Natural killer cell (primary cell): ENCODE measurements at regions not wholly inside any gene's neighbourhood (a gene's known extent, or its start where the extent isn't known, plus 50 kb on each side); places are given as distances from the start of the nearest gene placed in this dataset.

ENCODE experiments used
- ATAC-seq, 3 donors: fragments of 150-1000 bp in 2 of 3; fragments of 200-7000 bp in 1 of 3; cut with Tn5 transposase; 1 replicate in 1 of 3; 2 replicates in 2 of 3; pipeline ENCODE4 v1.10.0; 2021; ENCODE audit warnings: mild to moderate bottlenecking in 2 of 3, moderate library complexity in 2 of 3
- DNase-seq, 2 donors: peaks; one replicate each; pipeline versions ENCODE4 v3.0.0 to v3.0.0-alpha.2; 2013 to 2021; ENCODE audit warnings: mixed read lengths in 1 of 2
- H3K27ac ChIP-seq: one replicate; pipeline ENCODE4 v1.5.1; 2013; ENCODE audit warnings: mild to moderate bottlenecking, low read length
- H3K27me3 ChIP-seq: one replicate; pipeline ENCODE4 v1.6.1; 2013; ENCODE audit warnings: low read length; ENCODE audit not compliant: control insufficient read depth, insufficient read depth
- H3K36me3 ChIP-seq: one replicate; pipeline ENCODE4 v1.6.1; 2013; ENCODE audit warnings: low read length; ENCODE audit not compliant: control insufficient read depth, insufficient read depth
- H3K4me1 ChIP-seq: one replicate; pipeline ENCODE4 v1.6.1; 2013; ENCODE audit warnings: low read length; ENCODE audit not compliant: control insufficient read depth, insufficient read depth
- H3K4me3 ChIP-seq: one replicate; pipeline ENCODE4 v1.5.1; 2013; ENCODE audit warnings: low read length
- H3K9me3 ChIP-seq: one replicate; pipeline ENCODE4 v1.6.1; 2013; ENCODE audit warnings: low read length; ENCODE audit not compliant: control insufficient read depth, insufficient read depth
- H3K27ac Mint-ChIP-seq, 2 donors: one replicate each; pipeline ENCODE4 v1.8.0; 2022; ENCODE audit warnings: mild to moderate bottlenecking in 2 of 2, mixed read lengths in 2 of 2, moderate library complexity in 1 of 2
- H3K27me3 Mint-ChIP-seq, 2 donors: one replicate each; pipeline ENCODE4 v1.8.0; 2022; ENCODE audit warnings: low read depth in 2 of 2, mixed read lengths in 2 of 2
- H3K36me3 Mint-ChIP-seq: one replicate; pipeline ENCODE4 v1.8.0; 2022; ENCODE audit warnings: mixed read lengths
- H3K4me1 Mint-ChIP-seq, 2 donors: one replicate each; pipeline ENCODE4 v1.8.0; 2022; ENCODE audit warnings: mixed read lengths in 2 of 2
- H3K4me3 Mint-ChIP-seq: one replicate; pipeline ENCODE4 v1.8.0; 2022; ENCODE audit warnings: mild to moderate bottlenecking, moderate library complexity, mixed read lengths
- H3K9me3 Mint-ChIP-seq, 2 donors: one replicate each; pipeline ENCODE4 v1.8.0; 2022; ENCODE audit warnings: mixed read lengths in 2 of 2
- CTCF ChIP-seq: fragments of 200-600 bp; IDR thresholded peaks from one replicate; pipeline ENCODE4 v1.8.0; 2022; ENCODE audit warnings: antibody characterized with exemption
- WGBS: methylation state at CpG from one replicate; pipeline ENCODE4 v1.1.7; 2013; ENCODE audit warnings: missing lambda C conversion rate; ENCODE audit not compliant: insufficient coverage; 5-methylcytosine and 5-hydroxymethylcytosine counted together
- intact Hi-C: fragments of 100-400 bp; cut with micrococcal nuclease; formaldehyde crosslinking; loops from one replicate; pipeline ENCODE4 v1.14.2; 2022

DNA sequence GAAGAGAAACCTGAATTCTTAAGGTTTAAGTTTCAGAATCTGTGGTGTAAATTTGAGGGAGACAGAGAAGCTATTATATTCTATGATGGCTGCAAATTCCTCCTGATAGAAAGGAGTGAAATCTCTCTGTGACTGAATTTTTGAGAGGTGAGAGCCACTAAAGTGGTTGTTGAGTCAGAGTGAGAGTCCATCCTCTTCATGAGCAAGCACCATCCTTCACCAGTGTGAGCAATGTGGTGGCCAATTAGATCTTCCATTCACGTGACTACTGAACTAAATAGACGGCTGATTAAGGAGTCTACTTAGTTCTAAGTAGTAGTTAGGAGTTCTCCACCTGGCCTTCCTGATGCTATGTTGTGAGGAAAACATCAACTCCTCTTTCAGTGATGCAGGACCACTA lies 147.8 kb upstream of the CCNH start:
- peaks cover 3 to 5% of the 10 kb centered on the region in 2 donors for H3K9me3 Mint-ChIP-seq
- Histone ChIP-seq H3K27me3 (no peaks in the 10 kb centered on the region), H3K4me1 (no peaks in the 10 kb centered on the region), H3K36me3 (no peaks in the 10 kb centered on the region), H3K4me3 (no peak overlapping the region), H3K9me3 (no peaks in the 10 kb centered on the region), H3K27ac (no peak overlapping the region)
- no peak overlapping the region for H3K4me3 Mint-ChIP-seq
- WGBS = 90% methylated on average over 2 of the region's 2 CpGs
- no peak for ATAC-seq
- no peak for DNase-seq
- intact Hi-C loops = no loop called here
- no peaks in the 10 kb centered on the region for H3K4me1 Mint-ChIP-seq
- no peaks in the 10 kb centered on the region for H3K36me3 Mint-ChIP-seq
- H3K27ac Mint-ChIP-seq = no peak overlapping the region
- no peaks in the 10 kb centered on the region for H3K27me3 Mint-ChIP-seq
- no peak for TF ChIP-seq CTCF

DNA sequence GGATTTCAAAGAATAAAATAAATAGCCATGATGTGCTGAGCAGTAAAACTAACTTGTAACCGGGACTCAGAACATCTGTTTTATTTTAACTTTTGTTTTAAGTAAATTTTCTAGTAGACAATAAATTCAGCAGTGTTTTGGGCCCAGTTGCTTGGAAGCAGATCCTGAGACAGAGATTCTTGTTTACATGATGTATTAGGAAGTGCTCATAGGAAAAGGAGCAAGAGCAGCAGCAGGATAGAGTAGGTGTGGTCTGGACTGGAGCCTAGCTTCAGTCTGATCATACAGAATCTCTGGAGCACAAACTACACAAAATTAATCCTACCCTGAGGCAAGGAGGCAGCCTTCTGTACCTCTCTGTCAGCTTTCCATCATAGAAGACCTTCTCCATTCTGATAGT lies 139.2 kb upstream of the CCNH start:
- Histone ChIP-seq H3K9me3 (no peaks in the 10 kb centered on the region), H3K4me1 (no peaks in the 10 kb centered on the region), H3K4me3 (no peak overlapping the region), H3K36me3 (no peaks in the 10 kb centered on the region), H3K27me3 (no peaks in the 10 kb centered on the region), H3K27ac (no peak overlapping the region)
- no peak for DNase-seq
- H3K4me3 Mint-ChIP-seq = no peak overlapping the region
- intact Hi-C loops = no loop called here
- no peaks in the 10 kb centered on the region for H3K36me3 Mint-ChIP-seq
- ATAC-seq = no peak
- no peaks in the 10 kb centered on the region for H3K4me1 Mint-ChIP-seq
- no peak overlapping the region for H3K27ac Mint-ChIP-seq
- no peaks in the 10 kb centered on the region for H3K27me3 Mint-ChIP-seq
- peaks cover 0 to 4% of the 10 kb centered on the region in 2 donors for H3K9me3 Mint-ChIP-seq
- no peak for TF ChIP-seq CTCF
- WGBS = 75% methylated on average over 1 of the region's 1 CpG

DNA sequence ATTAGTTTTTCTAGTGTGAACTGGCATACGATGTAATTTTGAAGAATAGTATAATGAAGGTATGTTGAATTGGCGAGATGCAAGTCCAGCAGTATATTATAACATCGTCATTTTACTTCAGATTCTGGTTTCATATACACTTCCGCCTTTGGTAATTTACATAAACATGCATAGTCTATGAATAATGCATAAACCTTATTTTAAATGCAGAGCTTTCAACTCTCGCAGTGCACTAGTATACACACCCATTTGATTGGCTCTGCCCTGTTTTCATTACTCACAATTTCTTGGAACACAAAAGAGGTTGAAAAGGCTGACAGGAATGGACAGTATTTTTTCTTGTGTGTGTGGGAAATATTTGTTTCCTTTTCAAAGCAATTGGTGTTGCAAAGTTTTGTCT lies 128.9 kb upstream of the CCNH start:
- H3K27me3 Mint-ChIP-seq = no peaks in the 10 kb centered on the region
- no peaks in the 10 kb centered on the region for H3K36me3 Mint-ChIP-seq
- ATAC-seq (no peak), DNase-seq (no peak)
- 68% methylated on average over 3 of the region's 5 CpGs for WGBS
- no peaks in the 10 kb centered on the region for H3K36me3 ChIP-seq
- TF ChIP-seq CTCF = no peak
- H3K27ac ChIP-seq = no peak overlapping the region
- no peaks in the 10 kb centered on the region for H3K27me3 ChIP-seq
- no peaks in the 10 kb centered on the region for H3K4me1 Mint-ChIP-seq
- intact Hi-C loops = no loop called here
- no peak overlapping the region for H3K27ac Mint-ChIP-seq
- no peaks in the 10 kb centered on the region for H3K4me1 ChIP-seq
- no peaks in the 10 kb centered on the region for H3K9me3 ChIP-seq
- H3K9me3 Mint-ChIP-seq = peaks cover 0 to 3% of the 10 kb centered on the region in 2 donors
- no peak overlapping the region for H3K4me3 ChIP-seq
- no peak overlapping the region for H3K4me3 Mint-ChIP-seq

DNA sequence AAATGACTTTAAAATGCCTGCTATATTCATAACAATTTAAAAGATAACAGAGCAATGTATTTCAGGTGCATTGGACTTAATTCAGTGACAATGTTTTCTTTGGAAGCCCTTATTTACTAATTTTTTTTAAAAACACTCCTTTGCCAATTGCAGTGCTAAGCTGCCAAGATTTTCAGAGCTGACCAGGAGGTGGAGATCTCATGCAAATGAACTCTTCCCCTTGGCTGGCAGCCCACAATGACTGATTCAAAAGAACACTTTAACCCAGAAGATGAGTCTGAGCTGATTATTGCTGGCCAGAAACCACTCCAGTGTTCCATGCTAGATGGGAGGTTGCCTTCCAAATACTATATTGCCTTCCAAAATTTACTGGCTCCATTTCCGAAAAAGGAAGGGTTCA lies 128.3 kb upstream of the CCNH start:
- Histone ChIP-seq H3K4me3 (no peak overlapping the region), H3K4me1 (no peaks in the 10 kb centered on the region), H3K36me3 (no peaks in the 10 kb centered on the region), H3K27ac (no peak overlapping the region), H3K9me3 (no peaks in the 10 kb centered on the region), H3K27me3 (no peaks in the 10 kb centered on the region)
- DNase-seq (no peak), ATAC-seq (no peak)
- peaks cover 0 to 3% of the 10 kb centered on the region in 2 donors for H3K9me3 Mint-ChIP-seq
- WGBS = 56% methylated on average over 1 of the region's 1 CpG
- no peak overlapping the region for H3K4me3 Mint-ChIP-seq
- H3K4me1 Mint-ChIP-seq = no peaks in the 10 kb centered on the region
- TF ChIP-seq CTCF = no peak
- no peaks in the 10 kb centered on the region for H3K36me3 Mint-ChIP-seq
- intact Hi-C loops = no loop called here
- no peak overlapping the region for H3K27ac Mint-ChIP-seq
- H3K27me3 Mint-ChIP-seq = no peaks in the 10 kb centered on the region
